Retinal pigment epithelial cell (primary cell): ENCODE measurements at regions not wholly inside any gene's neighbourhood (a gene's known extent, or its start where the extent isn't known, plus 50 kb on each side); places are given as distances from the start of the nearest gene placed in this dataset.

Source experiments
- DNase-seq: peaks from one replicate; pipeline ENCODE4 v3.0.0-alpha.2; 2010; ENCODE audit warnings: low read depth
- H3K4me3 ChIP-seq: 2 replicates; pipeline ENCODE4 v1.5.1; 2011; ENCODE audit warnings: mild to moderate bottlenecking, low read length, control low read depth, moderate library complexity
- TF ChIP-seq, protein P1 (sequence below): conservative IDR thresholded peaks from 2 replicates; pipeline ENCODE4 v1.5.1; 2011; ENCODE audit warnings: low read depth, low read length, control low read depth, inconsistent platforms

DNA sequence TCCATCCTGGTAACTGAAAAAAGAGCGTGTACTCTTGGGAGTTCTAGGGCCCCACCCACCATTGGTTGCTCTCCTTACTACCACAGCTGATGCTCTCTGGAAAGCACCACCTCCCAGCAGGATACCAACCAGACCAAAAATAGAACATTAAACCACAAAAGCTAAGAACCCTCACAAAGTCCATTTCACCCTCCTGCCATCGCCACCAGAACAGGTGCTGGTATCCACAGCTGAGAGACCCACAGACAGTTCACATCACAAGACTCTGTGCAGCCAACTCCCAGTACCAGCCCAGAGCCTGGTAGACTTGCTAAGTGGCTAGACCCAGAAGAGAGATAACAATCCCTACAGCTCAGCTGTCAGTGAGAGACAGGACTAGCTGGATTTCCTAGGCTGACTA is 240.6 kb downstream of the PABPC4L start:
- no peak for DNase-seq
- TF ChIP-seq, protein P1, sequence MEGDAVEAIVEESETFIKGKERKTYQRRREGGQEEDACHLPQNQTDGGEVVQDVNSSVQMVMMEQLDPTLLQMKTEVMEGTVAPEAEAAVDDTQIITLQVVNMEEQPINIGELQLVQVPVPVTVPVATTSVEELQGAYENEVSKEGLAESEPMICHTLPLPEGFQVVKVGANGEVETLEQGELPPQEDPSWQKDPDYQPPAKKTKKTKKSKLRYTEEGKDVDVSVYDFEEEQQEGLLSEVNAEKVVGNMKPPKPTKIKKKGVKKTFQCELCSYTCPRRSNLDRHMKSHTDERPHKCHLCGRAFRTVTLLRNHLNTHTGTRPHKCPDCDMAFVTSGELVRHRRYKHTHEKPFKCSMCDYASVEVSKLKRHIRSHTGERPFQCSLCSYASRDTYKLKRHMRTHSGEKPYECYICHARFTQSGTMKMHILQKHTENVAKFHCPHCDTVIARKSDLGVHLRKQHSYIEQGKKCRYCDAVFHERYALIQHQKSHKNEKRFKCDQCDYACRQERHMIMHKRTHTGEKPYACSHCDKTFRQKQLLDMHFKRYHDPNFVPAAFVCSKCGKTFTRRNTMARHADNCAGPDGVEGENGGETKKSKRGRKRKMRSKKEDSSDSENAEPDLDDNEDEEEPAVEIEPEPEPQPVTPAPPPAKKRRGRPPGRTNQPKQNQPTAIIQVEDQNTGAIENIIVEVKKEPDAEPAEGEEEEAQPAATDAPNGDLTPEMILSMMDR: no peak
- no peak overlapping the region for H3K4me3 ChIP-seq

DNA sequence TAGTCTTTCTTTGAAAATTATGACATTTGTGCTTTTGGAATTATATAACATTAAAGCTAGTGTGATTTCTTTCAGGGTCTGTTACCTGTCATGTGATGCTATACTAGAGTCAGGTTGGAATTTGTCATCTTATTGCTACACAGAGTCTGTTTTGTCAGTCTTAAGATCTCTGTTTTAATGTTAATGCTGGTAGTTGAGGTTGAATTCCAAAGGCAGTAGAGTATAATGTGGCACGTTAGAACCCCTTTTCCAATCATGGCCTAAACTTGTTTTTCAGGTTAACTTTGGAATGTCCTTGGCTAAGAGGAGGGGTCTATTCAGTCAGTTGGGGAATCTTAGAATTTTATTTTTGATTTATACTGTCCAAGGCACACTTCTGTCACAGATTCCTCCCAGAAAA is 258.5 kb downstream of the PABPC4L start:
- DNase-seq: no peak
- TF ChIP-seq, protein P1: no peak
- no peak overlapping the region for H3K4me3 ChIP-seq

DNA sequence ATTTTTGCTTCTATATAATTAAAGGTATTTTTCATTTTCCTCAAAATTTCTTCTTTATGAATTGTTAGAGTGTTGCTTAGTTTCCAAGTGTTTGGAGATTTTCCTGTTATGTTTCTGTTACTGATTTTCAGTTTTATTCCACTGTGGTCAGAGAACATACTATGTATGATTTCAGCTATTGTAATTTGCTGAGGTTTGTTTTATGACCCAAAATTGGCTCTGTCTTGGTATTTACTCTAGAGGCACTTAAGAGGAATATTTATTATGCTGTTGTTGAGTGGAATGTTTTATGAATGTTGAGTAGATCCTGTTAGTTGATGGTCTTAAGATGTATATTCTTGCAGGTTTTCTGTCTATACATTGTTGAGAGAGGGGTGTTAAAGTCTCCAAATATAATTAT is 263.5 kb downstream of the PABPC4L start:
- TF ChIP-seq, protein P1: no peak
- H3K4me3 ChIP-seq: no peak overlapping the region
- DNase-seq: no peak

DNA sequence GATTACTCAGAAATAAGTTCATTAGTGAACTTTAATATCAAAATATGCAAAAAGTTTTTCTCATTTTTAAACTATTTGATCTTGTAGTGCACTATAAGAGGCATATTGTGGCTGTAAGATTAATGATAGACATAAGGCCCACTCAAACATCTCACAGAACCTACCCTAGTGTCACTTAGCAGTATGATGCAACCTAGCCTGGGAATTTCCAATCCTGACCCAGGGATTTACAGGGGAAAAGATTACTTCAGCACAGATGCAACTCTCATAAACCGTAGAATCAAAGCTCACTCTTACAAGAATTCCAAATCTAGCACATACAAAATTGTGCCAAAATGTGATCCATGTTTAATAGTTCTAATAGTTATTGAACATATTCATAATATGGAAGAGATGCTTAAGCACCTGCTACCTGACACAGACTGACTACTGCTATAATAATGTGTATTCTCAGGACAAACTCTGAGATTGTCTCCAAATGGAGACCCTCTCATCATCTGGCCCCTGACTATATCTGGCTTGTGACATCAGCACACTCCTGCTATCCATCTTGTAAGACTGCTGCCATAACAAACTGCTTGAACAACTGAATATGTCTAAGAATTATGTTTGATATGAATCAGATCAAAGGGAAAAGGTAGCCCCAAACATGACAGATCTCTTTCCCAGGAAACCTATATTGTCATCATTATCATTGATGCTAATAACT is 271.9 kb downstream of the PABPC4L start:
- no peak for DNase-seq
- TF ChIP-seq, protein P1: no peak
- no peak overlapping the region for H3K4me3 ChIP-seq

DNA sequence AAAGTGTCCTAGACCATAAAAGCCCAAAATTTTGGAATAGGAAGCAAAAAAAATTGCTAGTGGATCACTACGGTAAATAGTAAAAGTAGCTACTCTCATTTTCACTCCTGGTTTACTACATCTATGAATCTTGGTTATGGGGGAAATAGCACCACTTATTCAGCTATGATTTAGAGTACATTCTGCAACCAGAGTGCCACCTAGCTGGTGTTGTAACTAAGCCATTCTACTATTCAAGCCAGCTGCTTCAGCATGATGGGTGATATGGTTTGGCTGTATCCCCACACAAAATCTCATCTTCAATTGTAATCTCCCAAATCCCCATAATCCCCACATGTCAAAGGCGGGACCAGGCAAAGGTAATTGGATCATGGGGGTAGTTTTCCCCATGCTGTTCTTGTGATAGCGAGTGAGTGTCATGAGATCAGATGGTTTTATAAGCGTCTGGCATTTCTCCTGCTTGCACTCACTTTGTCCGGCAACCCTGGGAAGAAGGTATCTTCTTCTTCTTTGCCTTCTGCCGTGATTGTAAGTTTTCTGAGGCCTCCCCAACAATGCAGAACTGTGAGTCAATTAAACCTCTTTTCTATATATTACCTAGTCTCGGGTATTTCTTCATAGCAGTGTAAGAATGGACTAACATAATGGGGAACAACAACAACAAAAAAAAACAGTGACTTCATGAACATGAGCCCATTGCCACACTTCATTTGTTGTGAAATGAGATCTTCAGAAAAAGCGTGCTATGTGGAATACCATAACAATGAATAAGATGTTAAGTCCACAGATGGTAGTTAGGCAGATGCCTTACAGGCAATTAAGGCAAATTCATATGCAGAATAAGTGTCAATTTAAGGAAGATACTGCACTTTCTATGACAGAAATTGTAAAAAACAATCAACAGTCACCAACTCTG is 280.1 kb downstream of the PABPC4L start:
- H3K4me3 ChIP-seq: no peak overlapping the region
- TF ChIP-seq, protein P1: peak; percentile 23
- no peak for DNase-seq

DNA sequence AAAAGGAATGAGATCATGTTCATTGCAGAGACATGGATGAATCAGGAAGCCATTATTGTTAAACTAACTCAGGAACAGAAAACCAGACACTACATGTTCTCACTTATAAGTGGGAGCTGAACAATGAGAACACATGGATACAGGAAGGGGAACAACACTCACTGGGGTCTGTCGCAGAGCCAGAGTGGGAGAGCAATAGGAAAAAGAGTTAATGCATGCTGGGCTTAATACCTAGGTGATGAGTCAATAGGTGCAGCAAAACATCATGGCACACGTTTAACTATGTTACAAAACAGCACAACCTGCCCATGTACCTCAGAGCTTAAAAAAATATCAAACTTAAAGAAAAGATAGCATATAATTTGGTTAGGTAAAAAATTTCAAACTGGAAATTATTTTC is 281.4 kb downstream of the PABPC4L start:
- DNase-seq: no peak
- H3K4me3 ChIP-seq: no peak overlapping the region
- TF ChIP-seq, protein P1: no peak
